ENCODE measurements at regions not wholly inside any gene's neighbourhood (a gene's known extent, or its start where the extent isn't known, plus 50 kb on each side); places are given as distances from the start of the nearest gene placed in this dataset.

DNA sequence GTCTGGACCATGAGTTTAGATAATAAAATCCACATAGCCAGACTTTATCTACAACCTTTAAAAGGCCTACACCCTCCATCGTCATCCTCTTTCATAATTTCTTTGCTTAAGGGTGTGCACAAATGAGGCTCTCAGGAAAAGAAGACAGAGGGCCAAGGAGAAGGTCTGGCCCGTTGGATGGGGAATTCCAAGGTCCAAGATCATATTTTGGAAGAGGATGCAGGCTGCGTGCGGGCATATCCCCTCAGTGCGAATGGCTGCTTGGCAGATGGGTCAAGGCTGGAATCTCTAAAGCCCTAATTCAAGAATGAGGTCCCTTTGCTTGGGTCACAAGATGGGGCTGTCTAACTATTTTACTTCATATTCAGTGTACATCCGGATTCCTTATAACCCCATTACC, 782.2 kb upstream of the NCAM2 start:
- TF ChIP-seq, protein P1, sequence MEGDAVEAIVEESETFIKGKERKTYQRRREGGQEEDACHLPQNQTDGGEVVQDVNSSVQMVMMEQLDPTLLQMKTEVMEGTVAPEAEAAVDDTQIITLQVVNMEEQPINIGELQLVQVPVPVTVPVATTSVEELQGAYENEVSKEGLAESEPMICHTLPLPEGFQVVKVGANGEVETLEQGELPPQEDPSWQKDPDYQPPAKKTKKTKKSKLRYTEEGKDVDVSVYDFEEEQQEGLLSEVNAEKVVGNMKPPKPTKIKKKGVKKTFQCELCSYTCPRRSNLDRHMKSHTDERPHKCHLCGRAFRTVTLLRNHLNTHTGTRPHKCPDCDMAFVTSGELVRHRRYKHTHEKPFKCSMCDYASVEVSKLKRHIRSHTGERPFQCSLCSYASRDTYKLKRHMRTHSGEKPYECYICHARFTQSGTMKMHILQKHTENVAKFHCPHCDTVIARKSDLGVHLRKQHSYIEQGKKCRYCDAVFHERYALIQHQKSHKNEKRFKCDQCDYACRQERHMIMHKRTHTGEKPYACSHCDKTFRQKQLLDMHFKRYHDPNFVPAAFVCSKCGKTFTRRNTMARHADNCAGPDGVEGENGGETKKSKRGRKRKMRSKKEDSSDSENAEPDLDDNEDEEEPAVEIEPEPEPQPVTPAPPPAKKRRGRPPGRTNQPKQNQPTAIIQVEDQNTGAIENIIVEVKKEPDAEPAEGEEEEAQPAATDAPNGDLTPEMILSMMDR (IDR thresholded peaks at IDR 0.05; ENCODE audit: borderline replicate concordance, extremely low read depth, low read length, poor library complexity, severe bottlenecking), result no peak
- no peak for TF ChIP-seq EZH2 (IDR thresholded peaks at IDR 0.05; ENCODE audit: borderline replicate concordance, low read depth, low read length, severe bottlenecking)

Measured in DND-41 (cell line).